WTC11 (cell line): ENCODE measurements at regions not wholly inside any gene's neighbourhood (a gene's known extent, or its start where the extent isn't known, plus 50 kb on each side); places are given as distances from the start of the nearest gene placed in this dataset.

Experiments
- ATAC-seq: fragments of 200-7000 bp; cut with Tn5 transposase; 2 replicates; pipeline ENCODE4 v1.10.0; 2021; ENCODE audit warnings: mild to moderate bottlenecking, moderate library complexity
- CTCF ChIA-PET: fragments of 300-600 bp; sonication (Branson Sonifier 250); formaldehyde crosslinking; loops from one replicate; lab custom pipeline; 2021; ENCODE audit warnings: antibody characterized with exemption; lab: Charles Lee
- POLR2A ChIA-PET: fragments of 350-600 bp; sonication (Branson Sonifier 250); formaldehyde crosslinking; loops from one replicate; lab custom pipeline; 2021; ENCODE audit warnings: antibody characterized with exemption; lab: Charles Lee
- DNase-seq: peaks from one replicate; pipeline ENCODE4 v3.0.0; 2021; ENCODE audit warnings: low spot score
- H3K27ac Mint-ChIP-seq: 2 replicates; pipeline ENCODE4 v1.8.0; 2021; ENCODE audit warnings: mixed read lengths
- H3K27me3 Mint-ChIP-seq: 2 replicates; pipeline ENCODE4 v1.8.0; 2021; ENCODE audit warnings: low read depth, mild to moderate bottlenecking, moderate library complexity, mixed read lengths
- H3K36me3 Mint-ChIP-seq: 2 replicates; pipeline ENCODE4 v1.8.0; 2021; ENCODE audit warnings: mixed read lengths
- H3K4me1 Mint-ChIP-seq: 2 replicates; pipeline ENCODE4 v1.8.0; 2022; ENCODE audit warnings: mixed read lengths
- H3K4me3 Mint-ChIP-seq: 2 replicates; pipeline ENCODE4 v1.8.0; 2021; ENCODE audit warnings: mild to moderate bottlenecking, moderate library complexity, mixed read lengths
- H3K9me3 Mint-ChIP-seq: 2 replicates; pipeline ENCODE4 v1.8.0; 2021; ENCODE audit warnings: mixed read lengths
- AR ChIP-seq: fragments of 250-450 bp; sonication (Bioruptor Pico); IDR thresholded peaks from 2 replicates; pipeline ENCODE4 v1.9.0; 2021; ENCODE audit warnings: mild to moderate bottlenecking
- ATF6 ChIP-seq: sonication (generic); formaldehyde crosslinking; IDR thresholded peaks from 2 replicates; pipeline ENCODE4 v1.8.1; 2023; ENCODE audit warnings: mild to moderate bottlenecking, missing genetic modification reagents
- CDX4 ChIP-seq: fragments of 250-450 bp; sonication (Bioruptor Pico); IDR thresholded peaks from 2 replicates; pipeline ENCODE4 v1.9.0; 2021; ENCODE audit warnings: moderate library complexity, mild to moderate bottlenecking, inconsistent platforms, borderline replicate concordance
- ETV6 ChIP-seq: sonication (generic); formaldehyde crosslinking; IDR thresholded peaks from 2 replicates; pipeline ENCODE4 v1.8.1; 2022; ENCODE audit warnings: mild to moderate bottlenecking, missing genetic modification reagents
- FOXK1 ChIP-seq: sonication (generic); formaldehyde crosslinking; IDR thresholded peaks from 2 replicates; pipeline ENCODE4 v1.8.0; 2022; ENCODE audit warnings: mild to moderate bottlenecking, moderate library complexity, missing genetic modification reagents
- FOXP1 ChIP-seq: sonication (generic); formaldehyde crosslinking; IDR thresholded peaks from 2 replicates; pipeline ENCODE4 v1.8.0; 2022; ENCODE audit warnings: missing genetic modification reagents, mild to moderate bottlenecking, moderate library complexity, borderline replicate concordance
- GRHL2 ChIP-seq: fragments of 250-450 bp; sonication (Bioruptor Pico); IDR thresholded peaks from 2 replicates; pipeline ENCODE4 v1.8.0; 2022; ENCODE audit warnings: mild to moderate bottlenecking, moderate library complexity; ENCODE audit not compliant: insufficient replicate concordance, severe bottlenecking
- HMGA2 ChIP-seq: fragments of 250-450 bp; sonication (Bioruptor Pico); IDR thresholded peaks from 2 replicates; pipeline ENCODE4 v1.4.0; 2021; ENCODE audit warnings: mild to moderate bottlenecking, moderate library complexity
- MYBL2 ChIP-seq: sonication (generic); formaldehyde crosslinking; IDR thresholded peaks from 2 replicates; pipeline ENCODE4 v1.8.1; 2023; ENCODE audit warnings: mild to moderate bottlenecking, moderate library complexity, missing genetic modification reagents
- OVOL2 ChIP-seq: fragments of 250-450 bp; sonication (Bioruptor Pico); IDR thresholded peaks from 2 replicates; pipeline ENCODE4 v1.9.0; 2021; ENCODE audit warnings: mild to moderate bottlenecking, borderline replicate concordance
- RELA ChIP-seq: sonication (generic); formaldehyde crosslinking; IDR thresholded peaks from 2 replicates; pipeline ENCODE4 v1.8.1; 2022; ENCODE audit warnings: missing genetic modification reagents, mild to moderate bottlenecking, borderline replicate concordance
- RORB ChIP-seq: fragments of 250-450 bp; sonication (Bioruptor Pico); IDR thresholded peaks from 2 replicates; pipeline ENCODE4 v1.9.0; 2021; ENCODE audit warnings: mild to moderate bottlenecking
- SMAD3 ChIP-seq: sonication (generic); formaldehyde crosslinking; IDR thresholded peaks from 2 replicates; pipeline ENCODE4 v1.8.0; 2022; ENCODE audit warnings: missing genetic modification reagents, mild to moderate bottlenecking, borderline replicate concordance
- SP1 ChIP-seq: sonication (generic); formaldehyde crosslinking; conservative IDR thresholded peaks from 2 replicates; pipeline ENCODE4 v1.8.1; 2022; ENCODE audit warnings: missing genetic modification reagents
- STAT6 ChIP-seq: sonication (generic); formaldehyde crosslinking; conservative IDR thresholded peaks from 2 replicates; pipeline ENCODE4 v1.8.1; 2023; ENCODE audit warnings: mild to moderate bottlenecking, low read depth, missing genetic modification reagents, moderate library complexity
- TEAD1 ChIP-seq: sonication (generic); formaldehyde crosslinking; IDR thresholded peaks from 2 replicates; pipeline ENCODE4 v1.8.0; 2022; ENCODE audit warnings: mild to moderate bottlenecking, missing genetic modification reagents
- ZBTB21 ChIP-seq: sonication (generic); formaldehyde crosslinking; IDR thresholded peaks from 2 replicates; pipeline ENCODE4 v1.8.1; 2023; ENCODE audit warnings: mild to moderate bottlenecking, missing genetic modification reagents, borderline replicate concordance
- ZMAT4 ChIP-seq: fragments of 250-450 bp; sonication (Bioruptor Pico); IDR thresholded peaks from 2 replicates; pipeline ENCODE4 v1.9.0; 2021; ENCODE audit warnings: mild to moderate bottlenecking
- ZNF219 ChIP-seq: sonication (generic); formaldehyde crosslinking; IDR thresholded peaks from 2 replicates; pipeline ENCODE4 v1.8.0; 2023; ENCODE audit warnings: missing genetic modification reagents, mild to moderate bottlenecking, borderline replicate concordance
- ZNF263 ChIP-seq: sonication (generic); formaldehyde crosslinking; IDR thresholded peaks from 2 replicates; pipeline ENCODE4 v1.8.1; 2022; ENCODE audit warnings: low read depth, mild to moderate bottlenecking, moderate library complexity, missing genetic modification reagents
- ZNF423 ChIP-seq: fragments of 250-450 bp; sonication (Bioruptor Pico); IDR thresholded peaks from 2 replicates; pipeline ENCODE4 v2.1.2; 2022; ENCODE audit warnings: mild to moderate bottlenecking, moderate library complexity
- TF ChIP-seq, protein P1 (sequence below): sonication (generic); formaldehyde crosslinking; IDR thresholded peaks from 2 replicates; pipeline ENCODE4 v1.8.0; 2023; ENCODE audit warnings: missing genetic modification reagents
- TF ChIP-seq, protein P2 (sequence below): sonication (generic); formaldehyde crosslinking; IDR thresholded peaks from 2 replicates; pipeline ENCODE4 v1.8.1; 2023; ENCODE audit warnings: mild to moderate bottlenecking, moderate library complexity, missing genetic modification reagents

DNA sequence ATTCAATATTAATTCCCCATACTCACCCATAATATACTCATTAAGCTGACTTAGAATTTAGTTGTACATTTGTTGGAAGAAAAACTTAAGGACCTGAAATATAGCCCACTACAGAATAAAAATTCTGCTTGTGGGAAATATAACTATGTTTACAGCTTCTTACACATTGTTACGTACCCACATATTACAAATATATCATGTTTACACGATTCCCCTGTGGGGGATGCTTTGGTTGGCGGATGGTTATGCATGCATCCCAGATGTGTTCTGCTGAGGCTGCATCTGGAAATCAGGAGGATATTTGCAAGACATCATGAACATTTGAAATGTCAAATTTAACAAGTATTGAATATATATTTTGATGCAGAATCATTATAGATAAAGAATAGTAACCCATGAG is 79.5 kb upstream of the KL start:
- H3K27me3 Mint-ChIP-seq, result no peaks in the 10 kb centered on the region; the same call in 1 of the 2 replicates
- no peak for TF ChIP-seq FOXP1 (CRISPR knock-in tag)
- TF ChIP-seq, protein P1, sequence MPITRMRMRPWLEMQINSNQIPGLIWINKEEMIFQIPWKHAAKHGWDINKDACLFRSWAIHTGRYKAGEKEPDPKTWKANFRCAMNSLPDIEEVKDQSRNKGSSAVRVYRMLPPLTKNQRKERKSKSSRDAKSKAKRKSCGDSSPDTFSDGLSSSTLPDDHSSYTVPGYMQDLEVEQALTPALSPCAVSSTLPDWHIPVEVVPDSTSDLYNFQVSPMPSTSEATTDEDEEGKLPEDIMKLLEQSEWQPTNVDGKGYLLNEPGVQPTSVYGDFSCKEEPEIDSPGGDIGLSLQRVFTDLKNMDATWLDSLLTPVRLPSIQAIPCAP (CRISPR knock-in tag), result no peak
- no peak for TF ChIP-seq ETV6 (CRISPR knock-in tag)
- TF ChIP-seq ZNF219 (CRISPR knock-in tag), result no peak
- TF ChIP-seq TEAD1 (CRISPR knock-in tag), result no peak
- TF ChIP-seq CDX4 (CRISPR knock-in tag), result no peak
- no peak for TF ChIP-seq SP1 (CRISPR knock-in tag)
- TF ChIP-seq RORB (CRISPR knock-in tag), result no peak
- TF ChIP-seq ZNF263 (CRISPR knock-in tag), result no peak
- no peak for TF ChIP-seq RELA
- TF ChIP-seq, protein P2, sequence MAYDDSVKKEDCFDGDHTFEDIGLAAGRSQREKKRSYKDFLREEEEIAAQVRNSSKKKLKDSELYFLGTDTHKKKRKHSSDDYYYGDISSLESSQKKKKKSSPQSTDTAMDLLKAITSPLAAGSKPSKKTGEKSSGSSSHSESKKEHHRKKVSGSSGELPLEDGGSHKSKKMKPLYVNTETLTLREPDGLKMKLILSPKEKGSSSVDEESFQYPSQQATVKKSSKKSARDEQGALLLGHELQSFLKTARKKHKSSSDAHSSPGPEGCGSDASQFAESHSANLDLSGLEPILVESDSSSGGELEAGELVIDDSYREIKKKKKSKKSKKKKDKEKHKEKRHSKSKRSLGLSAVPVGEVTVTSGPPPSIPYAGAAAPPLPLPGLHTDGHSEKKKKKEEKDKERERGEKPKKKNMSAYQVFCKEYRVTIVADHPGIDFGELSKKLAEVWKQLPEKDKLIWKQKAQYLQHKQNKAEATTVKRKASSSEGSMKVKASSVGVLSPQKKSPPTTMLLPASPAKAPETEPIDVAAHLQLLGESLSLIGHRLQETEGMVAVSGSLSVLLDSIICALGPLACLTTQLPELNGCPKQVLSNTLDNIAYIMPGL (CRISPR knock-in tag), result no peak
- TF ChIP-seq FOXK1 (CRISPR knock-in tag), result no peak
- TF ChIP-seq MYBL2 (CRISPR knock-in tag), result no peak
- no peak for TF ChIP-seq OVOL2 (CRISPR knock-in tag)
- TF ChIP-seq ATF6 (CRISPR knock-in tag), result no peak
- no peak for TF ChIP-seq GRHL2 (CRISPR knock-in tag)
- TF ChIP-seq ZNF423 (CRISPR knock-in tag), result no peak
- DNase-seq (no peak), ATAC-seq (no peak)
- no peaks in the 10 kb centered on the region for H3K4me1 Mint-ChIP-seq
- ChIA-PET POLR2A (no interaction called here), CTCF (no interaction called here)
- H3K4me3 Mint-ChIP-seq, result no peak overlapping the region
- H3K9me3 Mint-ChIP-seq, result peaks cover 28% of the 10 kb centered on the region
- H3K36me3 Mint-ChIP-seq, result 0 out of 2 replicates have a peak, but pooled peaks cover 2% of the 10 kb centered on the region
- H3K27ac Mint-ChIP-seq, result no peak overlapping the region

DNA sequence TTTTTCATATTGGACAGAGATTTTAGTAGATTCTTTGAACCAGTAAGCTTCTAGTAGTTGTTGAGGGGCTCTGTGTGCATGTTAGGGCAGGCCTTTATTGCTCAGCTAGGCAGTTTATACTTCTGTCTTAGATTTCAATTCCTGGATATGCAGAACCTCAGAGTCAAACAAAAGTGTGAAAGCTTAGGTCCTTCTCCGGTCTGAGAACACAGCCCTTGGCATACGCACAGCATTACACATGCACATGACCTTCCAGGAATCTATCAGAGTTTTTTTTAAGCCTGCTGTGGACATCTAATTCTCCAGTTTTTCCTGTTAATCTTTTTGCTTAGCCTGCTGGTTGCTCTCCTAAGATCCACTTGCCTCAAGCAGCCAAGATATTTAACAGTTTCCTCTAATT is 77.9 kb upstream of the KL start:
- no peaks in the 10 kb centered on the region; the same call in 1 of the 2 replicates for H3K27me3 Mint-ChIP-seq
- CTCF ChIA-PET, result no interaction called here
- H3K27ac Mint-ChIP-seq, result no peak overlapping the region
- H3K36me3 Mint-ChIP-seq, result 0 out of 2 replicates have a peak, but pooled peaks cover 2% of the 10 kb centered on the region
- peaks cover 25% of the 10 kb centered on the region for H3K9me3 Mint-ChIP-seq
- H3K4me1 Mint-ChIP-seq, result no peaks in the 10 kb centered on the region
- H3K4me3 Mint-ChIP-seq, result no peak overlapping the region
- no peak for DNase-seq
- no peak for ATAC-seq
- POLR2A ChIA-PET, result no interaction called here
- TF ChIP-seq STAT6 (CRISPR knock-in tag), result no peak
- TF ChIP-seq AR (CRISPR knock-in tag), result no peak
- no peak for TF ChIP-seq ZMAT4 (CRISPR knock-in tag)
- no peak for TF ChIP-seq HMGA2 (CRISPR knock-in tag)
- TF ChIP-seq SMAD3 (CRISPR knock-in tag), result no peak
- no peak for TF ChIP-seq ZBTB21 (CRISPR knock-in tag)
